HG03575 (cell line): ENCODE measurements at regions not wholly inside any gene's neighbourhood (a gene's known extent, or its start where the extent isn't known, plus 50 kb on each side); places are given as distances from the start of the nearest gene placed in this dataset.

Experiments used
- ATAC-seq: cut with Tn5 transposase; IDR thresholded peaks from one replicate; pipeline ENCODE4 v1.9.1; 2021; ENCODE audit not compliant: unreplicated experiment, insufficient number of reproducible peaks, low FRiP score; ENCODE audit errors: extremely low read depth

- no peak for ATAC-seq
These were observed 632.7 kb downstream of the RFPL4B start for GRCh38 chr6:112979830-112980229.

- ATAC-seq = no peak
These were observed 633.5 kb downstream of the RFPL4B start for GRCh38 chr6:112980676-112981075.

- ATAC-seq = no peak
These were observed 636.7 kb downstream of the RFPL4B start for GRCh38 chr6:112983713-112984261.

- ATAC-seq = no peak
These were observed 637.8 kb downstream of the RFPL4B start for GRCh38 chr6:112984899-112985298.

- ATAC-seq = no peak
These were observed 639.2 kb downstream of the RFPL4B start for GRCh38 chr6:112986321-112986720.

- no peak for ATAC-seq
These were observed 641.6 kb downstream of the RFPL4B start for GRCh38 chr6:112988748-112989147.

GRCh38 chr6:112990971-112991370 lies 643.8 kb downstream of the RFPL4B start:
- no peak for ATAC-seq

- no peak for ATAC-seq
These were observed 644.8 kb downstream of the RFPL4B start for GRCh38 chr6:112991912-112992311.

- ATAC-seq = no peak
These were observed 650.4 kb downstream of the RFPL4B start for GRCh38 chr6:112997421-112998085.

- no peak for ATAC-seq
These were observed 656.9 kb downstream of the RFPL4B start for GRCh38 chr6:113004054-113004453.

GRCh38 chr6:113004470-113005270 lies 657.5 kb downstream of the RFPL4B start:
- ATAC-seq = no peak

GRCh38 chr6:113006494-113006893 lies 659.4 kb downstream of the RFPL4B start:
- no peak for ATAC-seq

GRCh38 chr6:113009682-113010081 lies 662.6 kb downstream of the RFPL4B start:
- ATAC-seq = no peak

GRCh38 chr6:113010196-113010989 lies 663.3 kb downstream of the RFPL4B start:
- ATAC-seq = no peak

- no peak for ATAC-seq
These were observed 664.3 kb downstream of the RFPL4B start for GRCh38 chr6:113011389-113011788.

GRCh38 chr6:113011801-113012200 lies 664.7 kb downstream of the RFPL4B start:
- ATAC-seq = no peak

- no peak for ATAC-seq
These were observed 668.1 kb downstream of the RFPL4B start for GRCh38 chr6:113015249-113015648.

GRCh38 chr6:113017353-113017752 lies 670.2 kb downstream of the RFPL4B start:
- ATAC-seq = no peak

- no peak for ATAC-seq
These were observed 671.4 kb downstream of the RFPL4B start for GRCh38 chr6:113018351-113019151.
